Kasumi-1 (cell line): ENCODE measurements at regions not wholly inside any gene's neighbourhood (a gene's known extent, or its start where the extent isn't known, plus 50 kb on each side); places are given as distances from the start of the nearest gene placed in this dataset.

Source experiments
- DNase-seq, 2 experiments: peaks; one replicate each; lab custom pipeline; 2025; lab: John Stamatoyannopoulos, UW

- DNase-seq, result no peak
Observed at GRCh38 chr2:198411936-198412335, 607.5 kb downstream of the PLCL1 start.

- DNase-seq, result no peak
Observed at GRCh38 chr2:198408171-198408570, 603.8 kb downstream of the PLCL1 start.

- DNase-seq, result no peak
Observed at GRCh38 chr2:198405311-198405710, 600.9 kb downstream of the PLCL1 start.

- no peak for DNase-seq
Observed at GRCh38 chr2:198401644-198402043, 597.3 kb downstream of the PLCL1 start.

GRCh38 chr2:198400999-198401398 is 596.6 kb downstream of the PLCL1 start:
- no peak for DNase-seq

- DNase-seq, result no peak
Observed at GRCh38 chr2:198394208-198394607, 589.8 kb downstream of the PLCL1 start.

GRCh38 chr2:198390670-198391069 is 586.3 kb downstream of the PLCL1 start:
- DNase-seq, result no peak

GRCh38 chr2:198387677-198388076 is 583.3 kb downstream of the PLCL1 start:
- DNase-seq, result no peak

GRCh38 chr2:198385856-198386255 is 581.5 kb downstream of the PLCL1 start:
- DNase-seq, result no peak

- no peak for DNase-seq
Observed at GRCh38 chr2:198385326-198385725, 580.9 kb downstream of the PLCL1 start.

GRCh38 chr2:198383392-198383791 is 579.0 kb downstream of the PLCL1 start:
- no peak for DNase-seq

GRCh38 chr2:198382811-198383210 is 578.4 kb downstream of the PLCL1 start:
- DNase-seq, result no peak

- no peak for DNase-seq
Observed at GRCh38 chr2:198376677-198377076, 572.3 kb downstream of the PLCL1 start.

- no peak for DNase-seq
Observed at GRCh38 chr2:198375083-198375410, 570.7 kb downstream of the PLCL1 start.

- peak; percentile 69 to 74 for DNase-seq
Observed at GRCh38 chr2:198374375-198375082, 570.1 kb downstream of the PLCL1 start.

- no peak for DNase-seq
Observed at GRCh38 chr2:198371921-198372543, 567.6 kb downstream of the PLCL1 start.

GRCh38 chr2:198371329-198371728 is 566.9 kb downstream of the PLCL1 start:
- no peak for DNase-seq

- DNase-seq, result no peak
Observed at GRCh38 chr2:198368089-198368488, 563.7 kb downstream of the PLCL1 start.

- no peak for DNase-seq
Observed at GRCh38 chr2:198362740-198363139, 558.3 kb downstream of the PLCL1 start.

GRCh38 chr2:198359308-198359707 is 554.9 kb downstream of the PLCL1 start:
- no peak for DNase-seq

GRCh38 chr2:198356157-198356556 is 551.8 kb downstream of the PLCL1 start:
- no peak for DNase-seq

GRCh38 chr2:198351647-198352046 is 547.3 kb downstream of the PLCL1 start:
- DNase-seq, result no peak

GRCh38 chr2:198347946-198348345 is 543.6 kb downstream of the PLCL1 start:
- no peak for DNase-seq

GRCh38 chr2:198347349-198347748 is 543.0 kb downstream of the PLCL1 start:
- DNase-seq, result no peak
